ENCODE measurements at regions not wholly inside any gene's neighbourhood (a gene's known extent, or its start where the extent isn't known, plus 50 kb on each side); places are given as distances from the start of the nearest gene placed in this dataset.

GRCh38 chr3:82281205-82281604, 519.8 kb upstream of the GBE1 start:
- H3K27ac ChIP-seq (ENCODE audit: low read depth, low read length), result no peak overlapping the region
- no peaks in the 10 kb centered on the region for H3K4me1 ChIP-seq (ENCODE audit: control insufficient read depth, insufficient read depth, low read length)
- H3K9me3 ChIP-seq (ENCODE audit: control insufficient read depth, insufficient read depth, low read length), result no peaks in the 10 kb centered on the region
- no peak overlapping the region for H3K4me3 ChIP-seq (ENCODE audit: low read depth, low read length)
- H3K27me3 ChIP-seq (ENCODE audit: control insufficient read depth, insufficient read depth, low read length), result no peaks in the 10 kb centered on the region
- WGBS (ENCODE audit: insufficient coverage), result 73% methylated on average over 3 of the region's 3 CpGs
- peak in 1 of 6 donors; percentile 17 for DNase-seq (ENCODE audit: low read depth in 4 of 6, low spot score in 6 of 6)
- H3K36me3 ChIP-seq (ENCODE audit: control insufficient read depth, insufficient read depth, low read length), result no peaks in the 10 kb centered on the region

- no peaks in the 10 kb centered on the region for H3K27me3 ChIP-seq (ENCODE audit: control insufficient read depth, insufficient read depth, low read length)
- H3K4me3 ChIP-seq (ENCODE audit: low read depth, low read length), result no peak overlapping the region
- H3K36me3 ChIP-seq (ENCODE audit: control insufficient read depth, insufficient read depth, low read length), result no peaks in the 10 kb centered on the region
- DNase-seq (ENCODE audit: low read depth in 4 of 6, low spot score in 6 of 6), result no peak
- WGBS (ENCODE audit: insufficient coverage), result 100% methylated on average over 1 of the region's 1 CpG
- no peaks in the 10 kb centered on the region for H3K9me3 ChIP-seq (ENCODE audit: control insufficient read depth, insufficient read depth, low read length)
- H3K27ac ChIP-seq (ENCODE audit: low read depth, low read length), result no peak overlapping the region
- no peaks in the 10 kb centered on the region for H3K4me1 ChIP-seq (ENCODE audit: control insufficient read depth, insufficient read depth, low read length)
Measured at GRCh38 chr3:82276992-82277391, 515.5 kb upstream of the GBE1 start.

- Histone ChIP-seq H3K27me3 (ENCODE audit: control insufficient read depth, insufficient read depth, low read length) (no peaks in the 10 kb centered on the region), H3K27ac (ENCODE audit: low read depth, low read length) (no peak overlapping the region), H3K9me3 (ENCODE audit: control insufficient read depth, insufficient read depth, low read length) (no peaks in the 10 kb centered on the region), H3K4me3 (ENCODE audit: low read depth, low read length) (no peak overlapping the region), H3K36me3 (ENCODE audit: control insufficient read depth, insufficient read depth, low read length) (no peaks in the 10 kb centered on the region), H3K4me1 (ENCODE audit: control insufficient read depth, insufficient read depth, low read length) (no peaks in the 10 kb centered on the region)
- no peak for DNase-seq (ENCODE audit: low read depth in 4 of 6, low spot score in 6 of 6)
Measured at GRCh38 chr3:82274897-82275296, 513.5 kb upstream of the GBE1 start.

GRCh38 chr3:82265747-82266146, 504.3 kb upstream of the GBE1 start:
- Histone ChIP-seq H3K9me3 (ENCODE audit: control insufficient read depth, insufficient read depth, low read length) (peaks cover 1% of the 10 kb centered on the region), H3K27me3 (ENCODE audit: control insufficient read depth, insufficient read depth, low read length) (no peaks in the 10 kb centered on the region), H3K4me1 (ENCODE audit: control insufficient read depth, insufficient read depth, low read length) (no peaks in the 10 kb centered on the region), H3K27ac (ENCODE audit: low read depth, low read length) (no peak overlapping the region), H3K4me3 (ENCODE audit: low read depth, low read length) (no peak overlapping the region), H3K36me3 (ENCODE audit: control insufficient read depth, insufficient read depth, low read length) (no peaks in the 10 kb centered on the region)
- DNase-seq (ENCODE audit: low read depth in 4 of 6, low spot score in 6 of 6), result no peak

- Histone ChIP-seq H3K9me3 (ENCODE audit: control insufficient read depth, insufficient read depth, low read length) (no peaks in the 10 kb centered on the region), H3K4me1 (ENCODE audit: control insufficient read depth, insufficient read depth, low read length) (no peaks in the 10 kb centered on the region), H3K27me3 (ENCODE audit: control insufficient read depth, insufficient read depth, low read length) (no peaks in the 10 kb centered on the region), H3K27ac (ENCODE audit: low read depth, low read length) (no peak overlapping the region), H3K36me3 (ENCODE audit: control insufficient read depth, insufficient read depth, low read length) (no peaks in the 10 kb centered on the region), H3K4me3 (ENCODE audit: low read depth, low read length) (no peak overlapping the region)
- no peak for DNase-seq (ENCODE audit: low read depth in 4 of 6, low spot score in 6 of 6)
- no CpG with 5 or more reads among the region's 1 CpG for WGBS (ENCODE audit: insufficient coverage)
Measured at GRCh38 chr3:82262193-82262592, 500.7 kb upstream of the GBE1 start.

GRCh38 chr3:82261637-82262036, 500.2 kb upstream of the GBE1 start:
- H3K9me3 ChIP-seq (ENCODE audit: control insufficient read depth, insufficient read depth, low read length), result no peaks in the 10 kb centered on the region
- H3K4me3 ChIP-seq (ENCODE audit: low read depth, low read length), result no peak overlapping the region
- H3K27me3 ChIP-seq (ENCODE audit: control insufficient read depth, insufficient read depth, low read length), result no peaks in the 10 kb centered on the region
- no peak for DNase-seq (ENCODE audit: low read depth in 4 of 6, low spot score in 6 of 6)
- H3K36me3 ChIP-seq (ENCODE audit: control insufficient read depth, insufficient read depth, low read length), result no peaks in the 10 kb centered on the region
- no peaks in the 10 kb centered on the region for H3K4me1 ChIP-seq (ENCODE audit: control insufficient read depth, insufficient read depth, low read length)
- H3K27ac ChIP-seq (ENCODE audit: low read depth, low read length), result no peak overlapping the region

GRCh38 chr3:82261013-82261412, 499.6 kb upstream of the GBE1 start:
- Histone ChIP-seq H3K4me3 (ENCODE audit: low read depth, low read length) (no peak overlapping the region), H3K36me3 (ENCODE audit: control insufficient read depth, insufficient read depth, low read length) (no peaks in the 10 kb centered on the region), H3K9me3 (ENCODE audit: control insufficient read depth, insufficient read depth, low read length) (no peaks in the 10 kb centered on the region), H3K27ac (ENCODE audit: low read depth, low read length) (no peak overlapping the region), H3K4me1 (ENCODE audit: control insufficient read depth, insufficient read depth, low read length) (no peaks in the 10 kb centered on the region), H3K27me3 (ENCODE audit: control insufficient read depth, insufficient read depth, low read length) (no peaks in the 10 kb centered on the region)
- 100% methylated on average over 1 of the region's 1 CpG for WGBS (ENCODE audit: insufficient coverage)
- no peak for DNase-seq (ENCODE audit: low read depth in 4 of 6, low spot score in 6 of 6)

GRCh38 chr3:82259994-82260393, 498.5 kb upstream of the GBE1 start:
- H3K27me3 ChIP-seq (ENCODE audit: control insufficient read depth, insufficient read depth, low read length), result no peaks in the 10 kb centered on the region
- H3K4me3 ChIP-seq (ENCODE audit: low read depth, low read length), result no peak overlapping the region
- no peak overlapping the region for H3K27ac ChIP-seq (ENCODE audit: low read depth, low read length)
- WGBS (ENCODE audit: insufficient coverage), result 100% methylated on average over 3 of the region's 4 CpGs
- H3K36me3 ChIP-seq (ENCODE audit: control insufficient read depth, insufficient read depth, low read length), result no peaks in the 10 kb centered on the region
- no peak for DNase-seq (ENCODE audit: low read depth in 4 of 6, low spot score in 6 of 6)
- H3K4me1 ChIP-seq (ENCODE audit: control insufficient read depth, insufficient read depth, low read length), result no peaks in the 10 kb centered on the region
- H3K9me3 ChIP-seq (ENCODE audit: control insufficient read depth, insufficient read depth, low read length), result no peaks in the 10 kb centered on the region

GRCh38 chr3:82240322-82240721, 478.9 kb upstream of the GBE1 start:
- WGBS (ENCODE audit: insufficient coverage), result 100% methylated on average over 2 of the region's 4 CpGs
- H3K9me3 ChIP-seq (ENCODE audit: control insufficient read depth, insufficient read depth, low read length), result no peaks in the 10 kb centered on the region
- no peak for DNase-seq (ENCODE audit: low read depth in 4 of 6, low spot score in 6 of 6)

GRCh38 chr3:82236257-82236656, 474.8 kb upstream of the GBE1 start:
- H3K4me1 ChIP-seq (ENCODE audit: control insufficient read depth, insufficient read depth, low read length), result no peaks in the 10 kb centered on the region
- WGBS (ENCODE audit: insufficient coverage), result no CpG with 5 or more reads among the region's 3 CpGs

More at GRCh38 chr3:82240322-82240721, 478.9 kb upstream of the GBE1 start:
- Histone ChIP-seq H3K4me3 (ENCODE audit: low read depth, low read length) (no peak overlapping the region), H3K27ac (ENCODE audit: low read depth, low read length) (no peak overlapping the region), H3K27me3 (ENCODE audit: control insufficient read depth, insufficient read depth, low read length) (no peaks in the 10 kb centered on the region), H3K36me3 (ENCODE audit: control insufficient read depth, insufficient read depth, low read length) (no peaks in the 10 kb centered on the region), H3K4me1 (ENCODE audit: control insufficient read depth, insufficient read depth, low read length) (no peaks in the 10 kb centered on the region)

GRCh38 chr3:82229397-82229796, 468.0 kb upstream of the GBE1 start:
- no peak overlapping the region for H3K4me3 ChIP-seq (ENCODE audit: low read depth, low read length)
- H3K4me1 ChIP-seq (ENCODE audit: control insufficient read depth, insufficient read depth, low read length), result no peaks in the 10 kb centered on the region
- no peaks in the 10 kb centered on the region for H3K27me3 ChIP-seq (ENCODE audit: control insufficient read depth, insufficient read depth, low read length)
- H3K36me3 ChIP-seq (ENCODE audit: control insufficient read depth, insufficient read depth, low read length), result no peaks in the 10 kb centered on the region
- peaks cover 2% of the 10 kb centered on the region for H3K9me3 ChIP-seq (ENCODE audit: control insufficient read depth, insufficient read depth, low read length)
- WGBS (ENCODE audit: insufficient coverage), result 57% methylated on average over 3 of the region's 4 CpGs
- DNase-seq (ENCODE audit: low read depth in 4 of 6, low spot score in 6 of 6), result no peak
- H3K27ac ChIP-seq (ENCODE audit: low read depth, low read length), result no peak overlapping the region

More at GRCh38 chr3:82236257-82236656, 474.8 kb upstream of the GBE1 start:
- Histone ChIP-seq H3K4me3 (ENCODE audit: low read depth, low read length) (no peak overlapping the region), H3K27me3 (ENCODE audit: control insufficient read depth, insufficient read depth, low read length) (no peaks in the 10 kb centered on the region), H3K36me3 (ENCODE audit: control insufficient read depth, insufficient read depth, low read length) (no peaks in the 10 kb centered on the region), H3K27ac (ENCODE audit: low read depth, low read length) (no peak overlapping the region), H3K9me3 (ENCODE audit: control insufficient read depth, insufficient read depth, low read length) (no peaks in the 10 kb centered on the region)
- no peak for DNase-seq (ENCODE audit: low read depth in 4 of 6, low spot score in 6 of 6)
